GM18505 (cell line): ENCODE measurements at regions not wholly inside any gene's neighbourhood (a gene's known extent, or its start where the extent isn't known, plus 50 kb on each side); places are given as distances from the start of the nearest gene placed in this dataset.

ENCODE experiments used
- ATAC-seq: cut with Tn5 transposase; IDR thresholded peaks from one replicate; pipeline ENCODE4 v1.9.1; 2021; ENCODE audit not compliant: unreplicated experiment
- POLR2A ChIP-seq: IDR thresholded peaks from 4 replicates; pipeline ENCODE4 v1.6.1; 2011; ENCODE audit warnings: borderline replicate concordance; ENCODE audit not compliant: insufficient read depth, insufficient read length; ENCODE audit errors: extremely low read depth

DNA sequence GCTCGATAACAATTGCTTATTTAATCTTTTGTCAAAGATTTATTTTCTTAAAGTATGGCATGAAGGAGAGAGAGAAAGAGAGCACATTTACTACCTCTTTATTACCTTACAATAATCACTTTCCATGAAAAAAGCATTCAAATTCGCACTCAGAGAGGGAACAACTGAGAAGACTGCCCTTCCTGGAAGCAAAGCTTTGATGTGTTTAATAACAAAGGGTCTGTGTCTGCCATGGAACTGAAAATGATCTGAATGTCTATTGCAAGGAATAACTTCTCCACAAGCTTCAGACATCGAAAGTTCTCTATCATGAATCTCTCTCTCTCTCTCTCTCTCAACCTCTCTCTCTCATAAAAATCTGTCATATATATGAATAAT lies 308.9 kb downstream of the HDGFL1 start:
- no peak for ATAC-seq
- TF ChIP-seq POLR2A: no peak

DNA sequence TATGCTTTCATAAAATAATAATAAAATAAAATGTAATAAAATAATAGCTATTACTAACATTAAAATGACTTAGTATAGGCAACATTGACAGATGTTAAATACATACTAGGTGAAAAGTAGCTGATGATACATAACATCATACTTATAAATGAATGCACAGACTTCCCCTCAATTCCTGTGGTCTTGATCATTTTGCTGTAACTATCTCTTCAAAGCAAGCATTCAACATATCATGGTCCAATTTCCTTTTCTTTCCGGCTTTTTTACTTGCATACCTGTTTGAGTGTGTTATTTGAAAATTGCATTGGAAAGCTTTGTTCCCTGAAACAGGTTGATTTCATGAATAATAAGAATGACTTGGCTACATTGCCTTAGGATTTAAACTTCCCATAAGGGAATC lies 309.3 kb downstream of the HDGFL1 start:
- no peak for ATAC-seq

GRCh38 chr6:22880686-22881433 lies 311.5 kb downstream of the HDGFL1 start:
- ATAC-seq: no peak
- TF ChIP-seq POLR2A: no peak

More for the DNA sequence above, 309.3 kb downstream of the HDGFL1 start:
- TF ChIP-seq POLR2A: no peak

- no peak for ATAC-seq
- TF ChIP-seq POLR2A: no peak
Observed at GRCh38 chr6:22882581-22882980, 313.2 kb downstream of the HDGFL1 start.

GRCh38 chr6:22883061-22883717 lies 313.8 kb downstream of the HDGFL1 start:
- ATAC-seq: no peak
- no peak for TF ChIP-seq POLR2A

DNA sequence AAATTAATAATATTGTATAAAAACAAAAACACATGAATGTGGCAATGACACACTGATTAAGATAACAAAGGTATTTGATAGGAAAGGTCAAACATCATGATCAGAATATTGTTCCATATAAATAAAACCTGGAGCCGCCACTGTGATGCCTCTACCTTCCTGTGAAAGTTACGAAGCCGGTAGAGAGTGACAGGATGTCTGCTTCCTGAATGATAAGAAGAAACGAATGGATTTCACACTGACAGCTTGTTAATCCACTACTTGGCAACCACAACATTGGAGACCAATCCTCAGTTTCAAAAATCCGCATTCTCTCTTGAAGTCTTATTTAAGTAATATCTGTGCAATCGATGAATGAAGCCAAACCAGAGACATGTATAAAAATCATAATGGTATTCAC lies 315.1 kb downstream of the HDGFL1 start:
- ATAC-seq: no peak

GRCh38 chr6:22886650-22887581 lies 317.6 kb downstream of the HDGFL1 start:
- ATAC-seq: no peak
- no peak for TF ChIP-seq POLR2A

More for the DNA sequence above, 315.1 kb downstream of the HDGFL1 start:
- TF ChIP-seq POLR2A: no peak

DNA sequence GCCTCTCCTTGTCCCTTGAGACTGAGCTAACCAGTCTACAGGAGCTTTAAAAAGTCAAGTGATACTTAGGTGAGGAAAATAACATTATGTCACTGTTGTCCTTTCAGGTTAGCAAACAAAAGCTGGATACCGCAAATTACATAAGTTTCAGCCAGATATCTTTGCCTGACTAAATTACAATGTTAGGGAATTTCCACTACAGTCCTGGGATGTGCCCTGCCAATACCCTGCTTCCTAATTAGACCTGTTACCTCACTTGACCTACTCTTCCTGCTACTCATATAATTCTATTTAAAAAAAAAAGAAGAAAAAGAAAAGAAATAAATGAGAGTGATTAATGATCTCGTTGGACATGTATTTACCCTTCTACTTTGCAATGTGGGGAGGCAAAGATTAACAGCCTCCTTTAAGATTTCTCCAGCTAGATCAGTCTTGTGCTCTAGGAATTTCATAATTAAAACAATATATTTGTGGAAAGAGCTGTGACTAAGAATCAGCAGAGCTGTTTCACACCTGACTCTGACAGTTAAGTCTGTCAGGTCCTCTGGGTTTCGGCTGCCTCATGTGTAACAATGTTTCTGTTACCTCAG lies 318.9 kb downstream of the HDGFL1 start:
- TF ChIP-seq POLR2A: no peak
- no peak for ATAC-seq

DNA sequence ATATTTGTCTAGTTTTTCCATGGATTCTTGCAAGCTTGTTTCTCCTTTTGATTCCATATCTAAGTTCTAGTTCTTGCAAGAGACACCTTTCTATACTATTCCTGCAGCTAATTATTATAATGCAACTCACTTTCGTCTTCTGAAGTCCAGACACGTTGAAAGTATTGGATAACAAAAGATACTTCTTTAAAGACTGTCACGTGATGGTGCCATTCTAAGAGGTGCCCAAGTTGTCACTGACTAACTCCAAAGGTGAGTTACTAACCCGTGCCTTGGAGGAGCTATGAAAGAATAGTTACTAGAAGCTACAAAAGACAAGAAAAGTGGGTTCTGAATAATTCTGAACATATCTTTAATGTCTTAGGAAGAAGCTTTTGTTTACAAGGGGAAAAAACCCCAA lies 322.6 kb downstream of the HDGFL1 start:
- no peak for TF ChIP-seq POLR2A
- ATAC-seq: no peak

GRCh38 chr6:22892452-22892851 lies 323.1 kb downstream of the HDGFL1 start:
- no peak for ATAC-seq
- no peak for TF ChIP-seq POLR2A

DNA sequence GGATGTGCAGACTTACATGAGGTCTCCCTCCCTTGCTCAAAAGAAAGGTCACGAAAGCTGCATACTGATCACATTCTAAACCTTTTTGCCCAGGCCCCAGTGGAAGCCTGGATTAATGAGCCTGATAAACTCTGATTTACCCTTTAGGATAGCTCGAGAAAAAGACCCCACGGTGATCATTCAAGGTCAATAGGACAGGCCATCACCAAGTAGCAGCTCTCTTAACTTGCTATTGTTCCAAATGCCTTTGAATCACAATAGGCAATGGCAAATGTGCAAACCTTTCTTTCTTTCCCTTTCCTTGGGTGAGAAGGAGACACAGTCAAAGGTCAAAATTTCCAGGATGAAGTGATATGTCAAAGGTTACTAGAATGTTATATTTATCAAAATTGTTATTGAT lies 327.3 kb downstream of the HDGFL1 start:
- no peak for TF ChIP-seq POLR2A
- no peak for ATAC-seq

- no peak for TF ChIP-seq POLR2A
- ATAC-seq: no peak
Observed at GRCh38 chr6:22899426-22899825, 330.1 kb downstream of the HDGFL1 start.

GRCh38 chr6:22903826-22904225 lies 334.5 kb downstream of the HDGFL1 start:
- no peak for ATAC-seq
- TF ChIP-seq POLR2A: no peak
